ENCODE measurements at regions not wholly inside any gene's neighbourhood (a gene's known extent, or its start where the extent isn't known, plus 50 kb on each side); places are given as distances from the start of the nearest gene placed in this dataset.
A peak's percentile ranks its signal among the peaks of the same experiment; 100 is the strongest.

GRCh38 chr20:56171087-56172012 lies 77.2 kb upstream of the MC3R start:
- WGBS, 2 donors: 46 to 54% methylated on average over 5 to 6 of the region's 6 CpGs
- intact Hi-C loops (cut with DNase I): no loop called here
- DNase-seq: peak in 1 of 4 donors; percentile 23
- no peaks in the 10 kb centered on the region for H3K4me1 ChIP-seq
- H3K27ac ChIP-seq: no peak overlapping the region
- TF ChIP-seq CTCF (IDR thresholded peaks at IDR 0.05): peak in 6 of 7 experiments; percentile 5 to 35 (median 23)
- TF ChIP-seq POLR2A (IDR thresholded peaks at IDR 0.05): no peak
- H3K36me3 ChIP-seq (replicated peaks in 1 of 2; ENCODE audit: insufficient read depth in 1 of 2, low read depth in 2 of 2): no peaks in the 10 kb centered on the region
- ATAC-seq: no peak
- H3K4me3 ChIP-seq: no peak overlapping the region
- H3K9me3 ChIP-seq: no peaks in the 10 kb centered on the region
- H3K27me3 ChIP-seq: no peaks in the 10 kb centered on the region

GRCh38 chr20:56173438-56173837 lies 75.1 kb upstream of the MC3R start:
- H3K27me3 ChIP-seq: no peaks in the 10 kb centered on the region
- no peaks in the 10 kb centered on the region for H3K36me3 ChIP-seq (replicated peaks in 1 of 2; ENCODE audit: insufficient read depth in 1 of 2, low read depth in 2 of 2)
- no peak overlapping the region for H3K4me3 ChIP-seq
- no peak overlapping the region for H3K27ac ChIP-seq
- 56 to 63% methylated on average over 5 of the region's 5 CpGs for WGBS, 2 donors
- no peaks in the 10 kb centered on the region for H3K4me1 ChIP-seq
- no peak for ATAC-seq
- intact Hi-C loops (cut with DNase I): no loop called here
- DNase-seq: no peak
- no peaks in the 10 kb centered on the region for H3K9me3 ChIP-seq
- TF ChIP-seq CTCF (IDR thresholded peaks at IDR 0.05) (no peak), POLR2A (IDR thresholded peaks at IDR 0.05) (no peak)

- Histone ChIP-seq H3K4me1 (no peaks in the 10 kb centered on the region), H3K4me3 (no peak overlapping the region), H3K27ac (no peak overlapping the region), H3K27me3 (no peaks in the 10 kb centered on the region), H3K36me3 (replicated peaks in 1 of 2; ENCODE audit: insufficient read depth in 1 of 2, low read depth in 2 of 2) (no peaks in the 10 kb centered on the region), H3K9me3 (no peaks in the 10 kb centered on the region)
- WGBS, 2 donors: 19 to 50% methylated on average over 3 of the region's 3 CpGs
- intact Hi-C loops (cut with DNase I): no loop called here
- ATAC-seq: no peak
- DNase-seq: no peak
- TF ChIP-seq CTCF (IDR thresholded peaks at IDR 0.05): no peak
- no peak for TF ChIP-seq POLR2A (IDR thresholded peaks at IDR 0.05)
These were observed 74.1 kb upstream of the MC3R start for GRCh38 chr20:56174416-56174815.

GRCh38 chr20:56175884-56176283 lies 72.6 kb upstream of the MC3R start:
- Histone ChIP-seq H3K4me3 (no peak overlapping the region), H3K36me3 (replicated peaks in 1 of 2; ENCODE audit: insufficient read depth in 1 of 2, low read depth in 2 of 2) (no peaks in the 10 kb centered on the region), H3K4me1 (no peaks in the 10 kb centered on the region), H3K27me3 (no peaks in the 10 kb centered on the region), H3K9me3 (no peaks in the 10 kb centered on the region), H3K27ac (no peak overlapping the region)
- DNase-seq: no peak
- no peak for ATAC-seq
- TF ChIP-seq CTCF (IDR thresholded peaks at IDR 0.05) (no peak), POLR2A (IDR thresholded peaks at IDR 0.05) (no peak)
- 42 to 52% methylated on average over 3 of the region's 3 CpGs for WGBS, 2 donors
- intact Hi-C loops (cut with DNase I): no loop called here

- ATAC-seq: no peak
- TF ChIP-seq CTCF (IDR thresholded peaks at IDR 0.05): no peak
- no peak for TF ChIP-seq POLR2A (IDR thresholded peaks at IDR 0.05)
- intact Hi-C loops (cut with DNase I): no loop called here
These were observed 70.3 kb upstream of the MC3R start for GRCh38 chr20:56178219-56178618.

More at GRCh38 chr20:56178219-56178618, 70.3 kb upstream of the MC3R start:
- H3K4me3 ChIP-seq: no peak overlapping the region
- H3K27me3 ChIP-seq: no peaks in the 10 kb centered on the region
- H3K27ac ChIP-seq: no peak overlapping the region
- H3K9me3 ChIP-seq: no peaks in the 10 kb centered on the region
- DNase-seq: no peak
- no peaks in the 10 kb centered on the region for H3K4me1 ChIP-seq
- H3K36me3 ChIP-seq (replicated peaks in 1 of 2; ENCODE audit: insufficient read depth in 1 of 2, low read depth in 2 of 2): no peaks in the 10 kb centered on the region
- WGBS, 2 donors: 43 to 51% methylated on average over 5 to 6 of the region's 6 CpGs

Data from body of pancreas (tissue), 4 donors.